NCI-H69 (cell line): ENCODE measurements at regions not wholly inside any gene's neighbourhood (a gene's known extent, or its start where the extent isn't known, plus 50 kb on each side); places are given as distances from the start of the nearest gene placed in this dataset.

Source experiments
- DNase-seq: peaks from one replicate; lab custom pipeline; 2025; lab: John Stamatoyannopoulos, UW

GRCh38 chr3:46113608-46114007 is 86.3 kb upstream of the XCR1 start:
- DNase-seq, result no peak

- no peak for DNase-seq
Observed at GRCh38 chr3:46112984-46113383, 85.7 kb upstream of the XCR1 start.

- no peak for DNase-seq
Observed at GRCh38 chr3:46112296-46112695, 85.0 kb upstream of the XCR1 start.

- DNase-seq, result peak; percentile 55
Observed at GRCh38 chr3:46110701-46111493, 83.6 kb upstream of the XCR1 start.

GRCh38 chr3:46107682-46108081 is 80.4 kb upstream of the XCR1 start:
- no peak for DNase-seq

GRCh38 chr3:46105306-46105919 is 78.1 kb upstream of the XCR1 start:
- no peak for DNase-seq

GRCh38 chr3:46104706-46105105 is 77.4 kb upstream of the XCR1 start:
- no peak for DNase-seq

- DNase-seq, result no peak
Observed at GRCh38 chr3:46102780-46103130, 75.5 kb upstream of the XCR1 start.

- no peak for DNase-seq
Observed at GRCh38 chr3:46102059-46102779, 74.9 kb upstream of the XCR1 start.

- DNase-seq, result no peak
Observed at GRCh38 chr3:46100812-46101211, 73.5 kb upstream of the XCR1 start.

GRCh38 chr3:46098319-46098761 is 71.1 kb upstream of the XCR1 start:
- no peak for DNase-seq

GRCh38 chr3:46097691-46098241 is 70.5 kb upstream of the XCR1 start:
- no peak for DNase-seq

GRCh38 chr3:46096781-46097180 is 69.5 kb upstream of the XCR1 start:
- no peak for DNase-seq

- DNase-seq, result no peak
Observed at GRCh38 chr3:46096336-46096735, 69.1 kb upstream of the XCR1 start.

GRCh38 chr3:46095307-46095706 is 68.0 kb upstream of the XCR1 start:
- no peak for DNase-seq

- DNase-seq, result no peak
Observed at GRCh38 chr3:46094506-46094905, 67.2 kb upstream of the XCR1 start.

GRCh38 chr3:46093966-46094365 is 66.7 kb upstream of the XCR1 start:
- no peak for DNase-seq

- DNase-seq, result no peak
Observed at GRCh38 chr3:46093327-46093942, 66.2 kb upstream of the XCR1 start.

GRCh38 chr3:46092702-46093080 is 65.4 kb upstream of the XCR1 start:
- DNase-seq, result no peak

- DNase-seq, result no peak
Observed at GRCh38 chr3:46091741-46092701, 64.7 kb upstream of the XCR1 start.

- no peak for DNase-seq
Observed at GRCh38 chr3:46091046-46091445, 63.8 kb upstream of the XCR1 start.
